Prostate gland (tissue), 2 donors: ENCODE measurements at regions not wholly inside any gene's neighbourhood (a gene's known extent, or its start where the extent isn't known, plus 50 kb on each side); places are given as distances from the start of the nearest gene placed in this dataset.

Experiments
- DNase-seq: peaks from one replicate; pipeline ENCODE4 v3.0.0-alpha.2; 2019; ENCODE audit warnings: low spot score
- H3K27ac ChIP-seq, 2 donors: fragments of 200-600 bp; sonication (generic); 2 replicates each; pipeline ENCODE4 v1.5.1; 2017 to 2019
- H3K27me3 ChIP-seq: fragments of 200-600 bp; sonication (generic); replicated peaks from 2 replicates; pipeline ENCODE4 v1.5.1; 2019; ENCODE audit not compliant: insufficient read depth
- H3K36me3 ChIP-seq, 2 donors: fragments of 200-600 bp; sonication (generic); 1 replicate in 1 of 2; 2 replicates in 1 of 2; pipeline versions ENCODE4 v1.5.1 to v1.8.1; 2017 to 2019
- H3K4me1 ChIP-seq: fragments of 200-600 bp; sonication (generic); replicated peaks from 2 replicates; pipeline ENCODE4 v1.5.1; 2019
- H3K4me3 ChIP-seq, 2 donors: fragments of 200-600 bp; sonication (generic); 2 replicates each; pipeline ENCODE4 v1.5.1; 2017 to 2019
- H3K9me3 ChIP-seq: fragments of 200-600 bp; sonication (generic); 2 replicates; pipeline ENCODE4 v1.5.1; 2017
- POLR2A ChIP-seq: fragments of 450-650 bp; IDR thresholded peaks from one replicate; pipeline ENCODE4 v1.6.1; 2016; ENCODE audit warnings: antibody characterized with exemption, mild to moderate bottlenecking
- POLR2AphosphoS5 ChIP-seq: sonication (generic); formaldehyde crosslinking; IDR thresholded peaks from one replicate; pipeline ENCODE4 v1.6.1; 2017; ENCODE audit warnings: antibody characterized with exemption
- WGBS: methylation state at CpG from one replicate; pipeline ENCODE4 v1.1.5; 2018; 5-methylcytosine and 5-hydroxymethylcytosine counted together
- intact Hi-C: fragments of 100-400 bp; cut with DNase I; formaldehyde crosslinking; loops from one replicate; pipeline ENCODE4 v1.14.2; 2022
- TF ChIP-seq, protein P1 (sequence below), 4 experiments: fragments of 200-600 bp in 2 of 4; fragments of 450-650 bp in 2 of 4; sonication (generic) in 2 of 4; IDR thresholded peaks; 1 replicate in 3 of 4; 2 replicates in 1 of 4; pipeline ENCODE4 v1.5.1; 2016 to 2019; ENCODE audit warnings: antibody characterized with exemption in 4 of 4, mild to moderate bottlenecking in 2 of 4, moderate library complexity in 2 of 4

DNA sequence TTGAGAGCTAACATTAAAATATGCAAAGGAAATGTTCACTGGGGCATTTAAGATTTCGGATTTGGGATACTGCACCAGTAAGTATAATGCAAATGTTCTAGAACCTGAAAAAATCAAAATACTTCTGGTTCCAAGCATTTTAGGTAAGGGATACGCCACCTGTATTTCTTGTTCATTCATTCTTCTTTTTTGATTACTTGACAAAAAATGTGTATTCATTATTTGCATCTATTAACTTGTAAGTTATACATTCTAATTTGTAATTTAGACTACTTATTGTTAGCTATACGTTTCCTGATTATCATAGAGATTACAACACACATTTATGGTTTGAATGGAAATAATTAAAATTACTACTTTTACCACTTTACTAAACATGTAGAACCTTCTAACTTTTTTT lies 486.9 kb downstream of the SOX5 start:
- no peaks in the 10 kb centered on the region for H3K4me1 ChIP-seq
- H3K27ac ChIP-seq, result no peak overlapping the region
- no peak for DNase-seq
- TF ChIP-seq POLR2AphosphoS5 (no peak), POLR2A (no peak)
- TF ChIP-seq, protein P1, sequence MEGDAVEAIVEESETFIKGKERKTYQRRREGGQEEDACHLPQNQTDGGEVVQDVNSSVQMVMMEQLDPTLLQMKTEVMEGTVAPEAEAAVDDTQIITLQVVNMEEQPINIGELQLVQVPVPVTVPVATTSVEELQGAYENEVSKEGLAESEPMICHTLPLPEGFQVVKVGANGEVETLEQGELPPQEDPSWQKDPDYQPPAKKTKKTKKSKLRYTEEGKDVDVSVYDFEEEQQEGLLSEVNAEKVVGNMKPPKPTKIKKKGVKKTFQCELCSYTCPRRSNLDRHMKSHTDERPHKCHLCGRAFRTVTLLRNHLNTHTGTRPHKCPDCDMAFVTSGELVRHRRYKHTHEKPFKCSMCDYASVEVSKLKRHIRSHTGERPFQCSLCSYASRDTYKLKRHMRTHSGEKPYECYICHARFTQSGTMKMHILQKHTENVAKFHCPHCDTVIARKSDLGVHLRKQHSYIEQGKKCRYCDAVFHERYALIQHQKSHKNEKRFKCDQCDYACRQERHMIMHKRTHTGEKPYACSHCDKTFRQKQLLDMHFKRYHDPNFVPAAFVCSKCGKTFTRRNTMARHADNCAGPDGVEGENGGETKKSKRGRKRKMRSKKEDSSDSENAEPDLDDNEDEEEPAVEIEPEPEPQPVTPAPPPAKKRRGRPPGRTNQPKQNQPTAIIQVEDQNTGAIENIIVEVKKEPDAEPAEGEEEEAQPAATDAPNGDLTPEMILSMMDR (IDR thresholded peaks at IDR 0.05), result no peak
- no peaks in the 10 kb centered on the region for H3K27me3 ChIP-seq
- no peaks in the 10 kb centered on the region for H3K36me3 ChIP-seq
- intact Hi-C loops, result no loop called here
- WGBS, result 59% methylated on average over 3 of the region's 3 CpGs
- H3K4me3 ChIP-seq, result no peak overlapping the region
- no peaks in the 10 kb centered on the region for H3K9me3 ChIP-seq

DNA sequence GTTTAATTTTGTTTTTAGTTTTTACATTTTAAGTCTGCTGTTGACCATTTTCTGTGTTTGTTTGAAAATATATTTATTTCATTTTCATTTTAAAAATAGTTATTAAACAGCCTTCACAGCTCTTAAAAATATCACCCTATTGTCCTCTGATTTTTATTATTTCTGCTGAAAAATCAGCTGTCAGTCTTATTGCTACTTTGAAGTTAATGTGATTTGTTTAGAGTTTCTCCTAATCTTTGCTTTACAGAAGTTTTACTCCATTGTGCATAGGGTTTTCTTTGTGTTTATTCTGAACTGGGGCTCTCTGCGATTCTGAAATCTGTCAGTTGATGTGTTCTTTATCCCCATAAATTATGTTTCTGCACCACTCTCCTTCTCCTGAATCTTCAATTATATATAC lies 486.3 kb downstream of the SOX5 start:
- H3K27me3 ChIP-seq, result no peaks in the 10 kb centered on the region
- TF ChIP-seq, protein P1 (IDR thresholded peaks at IDR 0.05), result no peak
- TF ChIP-seq POLR2A, result no peak

DNA sequence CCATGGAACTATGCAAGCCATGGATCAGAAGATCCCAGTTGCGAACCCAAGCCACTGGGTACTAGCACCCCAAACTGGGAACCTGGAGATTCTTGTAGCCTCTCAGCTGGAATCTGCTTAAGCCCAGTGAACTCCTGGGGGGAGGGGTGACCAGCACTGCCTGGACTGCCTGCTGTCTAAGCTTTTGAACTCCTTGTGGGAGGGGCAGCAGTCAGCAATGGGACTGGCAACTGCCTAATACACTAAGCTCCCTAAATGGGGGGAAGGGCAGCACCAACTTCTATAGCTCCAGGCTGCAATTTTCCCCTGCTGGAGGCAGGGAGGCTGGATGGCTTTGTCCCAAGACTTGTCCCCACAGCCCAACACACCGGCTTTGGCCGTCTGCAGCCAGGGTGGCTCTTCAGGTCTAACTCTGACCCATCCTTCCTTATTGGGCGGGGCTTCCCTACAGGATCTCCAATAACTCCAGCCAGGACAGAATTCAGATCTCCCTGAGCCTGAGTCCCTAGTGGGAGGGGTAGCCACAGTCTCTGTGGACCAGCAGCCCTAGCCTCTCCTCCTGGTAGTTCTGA lies 485.1 kb downstream of the SOX5 start:
- Histone ChIP-seq H3K27ac (no peak overlapping the region), H3K9me3 (no peaks in the 10 kb centered on the region), H3K27me3 (no peaks in the 10 kb centered on the region), H3K4me1 (no peaks in the 10 kb centered on the region), H3K36me3 (no peaks in the 10 kb centered on the region), H3K4me3 (no peak overlapping the region)
- DNase-seq, result no peak
- 92% methylated on average over 4 of the region's 4 CpGs for WGBS
- TF ChIP-seq POLR2A, result no peak
- TF ChIP-seq, protein P1 (IDR thresholded peaks at IDR 0.05), result no peak
- no peak for TF ChIP-seq POLR2AphosphoS5
- intact Hi-C loops, result no loop called here

More for the DNA sequence above, 486.3 kb downstream of the SOX5 start:
- Histone ChIP-seq H3K4me3 (no peak overlapping the region), H3K4me1 (no peaks in the 10 kb centered on the region), H3K27ac (no peak overlapping the region), H3K9me3 (no peaks in the 10 kb centered on the region), H3K36me3 (no peaks in the 10 kb centered on the region)
- WGBS, result 97% methylated on average over 1 of the region's 1 CpG
- no peak for DNase-seq
- intact Hi-C loops, result no loop called here

DNA sequence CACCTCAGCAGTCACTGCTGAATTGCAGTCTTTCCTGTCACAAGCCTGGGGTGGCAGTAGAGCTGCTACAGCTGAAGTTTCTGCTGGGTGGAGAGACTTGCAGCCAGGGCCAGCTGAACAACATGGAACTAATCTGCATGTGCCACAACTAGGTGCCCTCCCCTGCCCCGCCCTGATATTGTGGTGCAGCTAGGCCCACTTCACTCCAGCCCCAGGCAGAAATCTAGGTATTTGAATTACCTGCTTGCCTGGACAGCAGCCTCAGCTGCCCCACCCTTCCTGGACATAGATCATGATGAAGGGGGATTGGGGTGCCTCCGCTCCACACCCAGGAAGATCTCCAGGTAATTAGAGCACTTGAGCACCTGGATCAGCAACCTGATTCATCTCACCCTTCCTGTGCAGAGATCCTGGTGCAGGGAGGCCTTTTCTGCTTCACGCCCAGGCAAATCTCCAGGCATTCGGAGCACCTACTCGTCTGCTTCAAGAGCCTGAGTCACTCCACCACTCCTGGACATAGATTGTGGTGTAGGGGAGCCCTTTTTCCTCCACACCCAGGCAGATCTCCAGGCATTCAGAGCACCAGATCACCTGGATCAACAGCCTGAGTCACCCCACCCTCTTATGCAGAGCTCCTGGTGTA lies 477.0 kb downstream of the SOX5 start:
- WGBS, result 92% methylated on average over 5 of the region's 5 CpGs
- no peak for TF ChIP-seq POLR2A
- TF ChIP-seq, protein P1 (IDR thresholded peaks at IDR 0.05), result no peak
- Histone ChIP-seq H3K9me3 (no peaks in the 10 kb centered on the region), H3K27me3 (no peaks in the 10 kb centered on the region), H3K4me3 (no peak overlapping the region), H3K4me1 (no peaks in the 10 kb centered on the region), H3K36me3 (no peaks in the 10 kb centered on the region), H3K27ac (no peak overlapping the region)
- DNase-seq, result no peak
- intact Hi-C loops, result no loop called here

DNA sequence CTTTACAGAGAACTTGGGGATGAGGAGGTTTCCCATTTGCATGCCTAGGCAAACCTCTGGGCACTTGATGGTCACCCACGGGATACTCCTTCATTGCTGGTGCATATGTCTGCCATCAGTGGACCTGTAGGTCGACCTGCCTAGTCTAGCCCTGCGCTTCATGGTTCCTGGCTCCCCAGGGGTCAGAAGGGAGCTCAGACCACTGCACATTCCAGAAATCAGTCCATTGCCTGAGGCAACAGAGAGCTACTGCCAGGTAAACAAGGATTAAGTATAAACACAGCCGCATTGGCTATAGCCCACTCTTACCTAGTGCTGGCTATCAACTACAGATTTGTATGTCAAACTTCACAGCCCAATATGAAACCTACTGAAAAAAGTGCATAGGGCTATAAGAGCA lies 476.4 kb downstream of the SOX5 start:
- WGBS, result 84% methylated on average over 4 of the region's 4 CpGs
- DNase-seq, result no peak
- TF ChIP-seq POLR2AphosphoS5 (no peak), POLR2A (no peak)
- TF ChIP-seq, protein P1 (IDR thresholded peaks at IDR 0.05), result no peak
- no peaks in the 10 kb centered on the region for H3K36me3 ChIP-seq
- no peak overlapping the region for H3K27ac ChIP-seq
- H3K4me3 ChIP-seq, result no peak overlapping the region
- no peaks in the 10 kb centered on the region for H3K9me3 ChIP-seq
- intact Hi-C loops, result no loop called here
- no peaks in the 10 kb centered on the region for H3K4me1 ChIP-seq
- H3K27me3 ChIP-seq, result no peaks in the 10 kb centered on the region
